ENCODE measurements at regions not wholly inside any gene's neighbourhood (a gene's known extent, or its start where the extent isn't known, plus 50 kb on each side); places are given as distances from the start of the nearest gene placed in this dataset.

DNA sequence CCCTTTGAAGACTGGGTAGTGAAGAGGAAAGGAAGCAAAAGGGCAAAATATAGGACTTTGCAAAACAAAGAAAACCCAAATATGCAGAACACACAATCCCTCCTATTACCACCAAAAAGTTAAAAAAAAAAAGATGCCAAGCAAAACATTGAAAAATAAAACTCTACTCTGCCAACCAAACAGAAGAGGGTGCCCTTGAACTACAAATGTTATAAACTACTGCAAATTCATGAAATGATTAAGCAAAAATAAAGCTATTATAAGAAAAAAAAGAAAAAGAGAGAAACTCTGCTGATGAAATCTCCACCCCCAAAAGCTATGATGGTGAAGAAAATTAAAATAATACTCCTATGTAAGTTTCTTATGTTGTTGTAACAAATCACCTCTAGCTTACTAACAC lies 168.5 kb upstream of the STK26 start:
- intact Hi-C loops (cut with micrococcal nuclease; ENCODE audit: unreplicated experiment), result no loop called here

More for the DNA sequence above, 168.5 kb upstream of the STK26 start:
- FAIRE-seq (no peak), ATAC-seq (no peak), DNase-seq (ENCODE audit: low spot score) (no peak)
- H3K4me3 ChIP-seq (replicated peaks in 1 of 3; ENCODE audit: insufficient read depth in 1 of 3, low read depth in 2 of 3, low read length in 3 of 3), result no peak overlapping the region
- no peaks in the 10 kb centered on the region for H4K20me1 ChIP-seq (ENCODE audit: insufficient read depth, low read length)
- no peaks in the 10 kb centered on the region for H3K36me3 ChIP-seq (replicated peaks in 1 of 2; ENCODE audit: control insufficient read depth in 1 of 2, insufficient read depth in 2 of 2, low read length in 2 of 2)
- no TSS peak for BruUV-seq (replicated peaks)
- H2AFZ ChIP-seq (ENCODE audit: low read length), result no peak overlapping the region
- no peaks in the 10 kb centered on the region for H3K9me3 ChIP-seq (ENCODE audit: low read length)
- H3K79me2 ChIP-seq (ENCODE audit: insufficient read depth, low read length), result no peaks in the 10 kb centered on the region
- no peak overlapping the region for H3K27ac ChIP-seq (ENCODE audit: extremely low read length, insufficient read depth, low read length)
- CTCF ChIA-PET (ENCODE audit: low intra/inter-chr PET ratio, low total read pairs), result no interaction called here
- H3K4me1 ChIP-seq (ENCODE audit: insufficient read depth, low read length), result no peaks in the 10 kb centered on the region
- TF ChIP-seq ZNF841 (CRISPR knock-in tag; IDR thresholded peaks at IDR 0.05; ENCODE audit: borderline replicate concordance) (no peak), PHF21A (CRISPR knock-in tag; IDR thresholded peaks at IDR 0.05) (no peak), ZBTB21 (CRISPR knock-in tag; IDR thresholded peaks at IDR 0.05) (no peak), ZNF557 (CRISPR knock-in tag; IDR thresholded peaks at IDR 0.05) (no peak), SP1 (IDR thresholded peaks at IDR 0.05) (no peak), SP1 (CRISPR knock-in tag; IDR thresholded peaks at IDR 0.05) (no peak), FOXM1 (CRISPR knock-in tag; IDR thresholded peaks at IDR 0.05) (no peak)
- TF ChIP-seq, protein P1, sequence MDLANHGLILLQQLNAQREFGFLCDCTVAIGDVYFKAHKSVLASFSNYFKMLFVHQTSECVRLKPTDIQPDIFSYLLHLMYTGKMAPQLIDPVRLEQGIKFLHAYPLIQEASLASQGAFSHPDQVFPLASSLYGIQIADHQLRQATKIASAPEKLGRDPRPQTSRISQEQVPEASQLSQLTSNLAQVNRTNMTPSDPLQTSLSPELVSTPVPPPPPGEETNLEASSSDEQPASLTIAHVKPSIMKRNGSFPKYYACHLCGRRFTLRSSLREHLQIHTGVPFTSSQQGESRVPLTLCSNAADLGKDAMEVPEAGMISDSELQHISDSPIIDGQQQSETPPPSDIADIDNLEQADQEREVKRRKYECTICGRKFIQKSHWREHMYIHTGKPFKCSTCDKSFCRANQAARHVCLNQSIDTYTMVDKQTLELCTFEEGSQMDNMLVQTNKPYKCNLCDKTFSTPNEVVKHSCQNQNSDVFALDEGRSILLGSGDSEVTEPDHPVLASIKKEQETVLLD (CRISPR knock-in tag; IDR thresholded peaks at IDR 0.05; ENCODE audit: low read depth), result no peak
- TF ChIP-seq, protein P2, sequence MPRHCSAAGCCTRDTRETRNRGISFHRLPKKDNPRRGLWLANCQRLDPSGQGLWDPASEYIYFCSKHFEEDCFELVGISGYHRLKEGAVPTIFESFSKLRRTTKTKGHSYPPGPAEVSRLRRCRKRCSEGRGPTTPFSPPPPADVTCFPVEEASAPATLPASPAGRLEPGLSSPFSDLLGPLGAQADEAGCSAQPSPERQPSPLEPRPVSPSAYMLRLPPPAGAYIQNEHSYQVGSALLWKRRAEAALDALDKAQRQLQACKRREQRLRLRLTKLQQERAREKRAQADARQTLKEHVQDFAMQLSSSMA (CRISPR knock-in tag; IDR thresholded peaks at IDR 0.05), result no peak
- TF ChIP-seq, protein P3, sequence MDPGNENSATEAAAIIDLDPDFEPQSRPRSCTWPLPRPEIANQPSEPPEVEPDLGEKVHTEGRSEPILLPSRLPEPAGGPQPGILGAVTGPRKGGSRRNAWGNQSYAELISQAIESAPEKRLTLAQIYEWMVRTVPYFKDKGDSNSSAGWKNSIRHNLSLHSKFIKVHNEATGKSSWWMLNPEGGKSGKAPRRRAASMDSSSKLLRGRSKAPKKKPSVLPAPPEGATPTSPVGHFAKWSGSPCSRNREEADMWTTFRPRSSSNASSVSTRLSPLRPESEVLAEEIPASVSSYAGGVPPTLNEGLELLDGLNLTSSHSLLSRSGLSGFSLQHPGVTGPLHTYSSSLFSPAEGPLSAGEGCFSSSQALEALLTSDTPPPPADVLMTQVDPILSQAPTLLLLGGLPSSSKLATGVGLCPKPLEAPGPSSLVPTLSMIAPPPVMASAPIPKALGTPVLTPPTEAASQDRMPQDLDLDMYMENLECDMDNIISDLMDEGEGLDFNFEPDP (CRISPR knock-in tag; conservative IDR thresholded peaks at IDR 0.05), result no peak
- no peak overlapping the region for H3K9ac ChIP-seq (ENCODE audit: insufficient read depth, low read depth, low read length)
- in situ Hi-C loops (cut with HindIII; ENCODE audit: extremely low pct_ligation_motif_present, low pct_unique_long_range_greater_than_20kb), result no loop called here
- H3K4me2 ChIP-seq (ENCODE audit: low read depth, low read length), result no peak overlapping the region
- H3K27me3 ChIP-seq (ENCODE audit: control insufficient read depth in 1 of 2, insufficient read depth in 2 of 2, low read length in 2 of 2), result no peaks in the 10 kb centered on the region
- POLR2A ChIA-PET, result no interaction called here

Measured in HepG2 (cell line).